Ammon's horn (tissue), 1 donor: ENCODE measurements at regions not wholly inside any gene's neighbourhood (a gene's known extent, or its start where the extent isn't known, plus 50 kb on each side); places are given as distances from the start of the nearest gene placed in this dataset.

Experiments
- DNase-seq: peaks from one replicate; pipeline ENCODE4 v3.0.0-alpha.2; 2016; ENCODE audit warnings: low spot score

GRCh38 chr7:40923626-40924025, 779.3 kb downstream of the INHBA start:
- no peak for DNase-seq

GRCh38 chr7:40922316-40922670, 780.6 kb downstream of the INHBA start:
- DNase-seq = no peak

DNA sequence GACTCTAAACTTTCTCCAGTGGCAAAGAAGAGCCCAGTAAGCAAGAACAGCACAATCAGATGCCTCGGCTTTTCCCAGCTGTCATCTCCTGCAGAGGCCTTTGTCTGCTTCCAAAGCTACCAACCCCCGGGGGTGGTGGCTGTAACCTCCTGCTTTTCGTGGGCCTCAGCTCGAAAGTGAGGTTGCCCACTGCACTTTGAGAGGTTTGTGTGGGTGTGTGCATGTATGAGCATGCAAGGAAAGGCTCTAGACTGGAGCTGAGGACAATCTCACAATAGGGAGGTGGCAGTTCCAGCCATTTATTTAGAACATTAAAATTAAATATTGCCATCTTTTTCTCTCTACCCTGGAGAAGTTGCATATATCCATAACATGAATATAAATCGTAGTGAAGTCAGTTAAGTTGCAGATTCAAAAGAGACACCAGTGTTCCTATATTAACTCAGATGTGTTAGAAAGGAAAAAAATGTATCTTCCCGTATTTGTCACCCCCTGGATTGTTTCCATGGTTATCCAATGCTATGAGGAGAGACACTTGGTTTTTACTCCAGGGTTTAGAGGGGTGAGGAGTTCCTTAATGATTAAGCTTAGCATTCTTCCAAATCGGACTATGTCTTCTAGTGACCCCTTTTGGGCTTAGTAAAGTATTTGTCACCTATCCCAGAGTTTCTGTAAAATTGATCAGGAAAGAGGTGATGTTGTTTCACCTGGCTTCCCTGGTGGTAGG, 781.1 kb downstream of the INHBA start:
- no peak for DNase-seq

DNA sequence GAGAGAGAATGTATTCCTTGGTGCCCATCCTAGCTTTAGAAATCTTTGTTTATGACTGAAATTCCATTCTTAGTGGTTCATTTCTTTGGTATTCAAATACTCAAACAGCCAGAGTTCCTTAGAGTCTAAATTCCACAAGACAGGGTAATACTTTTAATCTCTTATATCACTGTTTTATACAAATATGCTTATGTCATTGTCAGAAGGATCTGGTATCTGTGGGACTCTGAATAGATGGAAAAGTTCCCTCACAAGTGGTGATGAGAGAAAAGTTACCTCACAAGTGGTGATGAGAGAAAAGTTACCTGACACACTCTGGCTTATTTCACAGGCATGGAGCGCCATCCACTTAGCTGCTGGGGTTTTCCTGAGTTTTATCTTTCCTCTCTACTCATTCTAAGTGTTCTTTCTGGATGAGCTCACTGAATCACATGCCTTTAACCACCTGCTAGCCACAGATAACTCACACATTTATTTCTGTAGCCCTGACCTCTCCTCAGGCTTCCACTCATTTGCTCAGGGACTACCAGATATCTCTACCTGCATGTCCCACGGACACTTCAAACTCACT, 784.0 kb downstream of the SUGCT start:
- no peak for DNase-seq

GRCh38 chr7:40916813-40917212, 782.0 kb downstream of the SUGCT start:
- no peak for DNase-seq

GRCh38 chr7:40915071-40915470, 780.3 kb downstream of the SUGCT start:
- DNase-seq = no peak
